SU-DHL-6 (cell line): ENCODE measurements at regions not wholly inside any gene's neighbourhood (a gene's known extent, or its start where the extent isn't known, plus 50 kb on each side); places are given as distances from the start of the nearest gene placed in this dataset.

Experiments
- EZH2phosphoT487 ChIP-seq: fragments of 200-600 bp; sonication (generic), shearing (Covaris generic); conservative IDR thresholded peaks from 2 replicates; pipeline ENCODE4 v1.6.1; 2018; ENCODE audit warnings: mild to moderate bottlenecking, antibody characterized with exemption, low read length, moderate library complexity, mixed read lengths
- TF ChIP-seq, protein P1 (sequence below): fragments of 200-600 bp; sonication (generic); IDR thresholded peaks from one replicate; pipeline ENCODE4 v1.5.1; 2017; ENCODE audit warnings: antibody characterized with exemption, mild to moderate bottlenecking, low read length, moderate library complexity; ENCODE audit not compliant: insufficient read depth, poor library complexity, severe bottlenecking

DNA sequence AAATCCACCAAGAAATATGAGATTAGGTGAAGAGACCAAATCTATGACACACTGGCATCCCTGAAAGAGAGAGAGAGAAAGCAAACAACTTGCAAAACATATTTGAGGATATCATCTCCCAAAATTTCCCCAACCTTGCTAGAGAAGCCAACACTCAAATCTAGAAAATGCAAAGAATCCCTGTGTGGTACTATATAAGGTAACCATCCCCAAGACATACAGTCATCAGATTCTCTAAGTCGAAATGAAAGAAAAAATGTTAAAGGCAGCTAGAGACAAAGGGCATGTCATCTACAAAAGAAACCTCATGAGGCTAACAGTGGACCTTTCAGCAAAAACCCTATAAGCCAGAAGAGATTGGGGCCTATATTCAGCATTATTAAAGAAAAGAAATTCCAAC, 622.1 kb upstream of the LMCD1 start:
- TF ChIP-seq, protein P1, sequence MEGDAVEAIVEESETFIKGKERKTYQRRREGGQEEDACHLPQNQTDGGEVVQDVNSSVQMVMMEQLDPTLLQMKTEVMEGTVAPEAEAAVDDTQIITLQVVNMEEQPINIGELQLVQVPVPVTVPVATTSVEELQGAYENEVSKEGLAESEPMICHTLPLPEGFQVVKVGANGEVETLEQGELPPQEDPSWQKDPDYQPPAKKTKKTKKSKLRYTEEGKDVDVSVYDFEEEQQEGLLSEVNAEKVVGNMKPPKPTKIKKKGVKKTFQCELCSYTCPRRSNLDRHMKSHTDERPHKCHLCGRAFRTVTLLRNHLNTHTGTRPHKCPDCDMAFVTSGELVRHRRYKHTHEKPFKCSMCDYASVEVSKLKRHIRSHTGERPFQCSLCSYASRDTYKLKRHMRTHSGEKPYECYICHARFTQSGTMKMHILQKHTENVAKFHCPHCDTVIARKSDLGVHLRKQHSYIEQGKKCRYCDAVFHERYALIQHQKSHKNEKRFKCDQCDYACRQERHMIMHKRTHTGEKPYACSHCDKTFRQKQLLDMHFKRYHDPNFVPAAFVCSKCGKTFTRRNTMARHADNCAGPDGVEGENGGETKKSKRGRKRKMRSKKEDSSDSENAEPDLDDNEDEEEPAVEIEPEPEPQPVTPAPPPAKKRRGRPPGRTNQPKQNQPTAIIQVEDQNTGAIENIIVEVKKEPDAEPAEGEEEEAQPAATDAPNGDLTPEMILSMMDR: no peak
- TF ChIP-seq EZH2phosphoT487: no peak
